GM19240 (cell line): ENCODE measurements at regions not wholly inside any gene's neighbourhood (a gene's known extent, or its start where the extent isn't known, plus 50 kb on each side); places are given as distances from the start of the nearest gene placed in this dataset.

ENCODE experiments used
- DNase-seq: peaks from one replicate; pipeline ENCODE4 v3.0.0; 2011; ENCODE audit warnings: low spot score; ENCODE audit not compliant: insufficient read length

- DNase-seq: no peak
These were observed 137.1 kb upstream of the SMIM23 start for GRCh38 chr5:171648279-171649074.

GRCh38 chr5:171649075-171649401 lies 136.6 kb upstream of the SMIM23 start:
- DNase-seq: no peak

GRCh38 chr5:171650597-171650996 lies 135.0 kb upstream of the SMIM23 start:
- DNase-seq: no peak

- no peak for DNase-seq
These were observed 134.5 kb upstream of the SMIM23 start for GRCh38 chr5:171651102-171651501.

GRCh38 chr5:171654881-171655280 lies 130.7 kb upstream of the SMIM23 start:
- DNase-seq: no peak

- DNase-seq: no peak
These were observed 128.1 kb upstream of the SMIM23 start for GRCh38 chr5:171657473-171657872.

GRCh38 chr5:171659896-171660295 lies 125.7 kb upstream of the SMIM23 start:
- DNase-seq: no peak

GRCh38 chr5:171660434-171660833 lies 125.2 kb upstream of the SMIM23 start:
- no peak for DNase-seq

- DNase-seq: no peak
These were observed 124.5 kb upstream of the SMIM23 start for GRCh38 chr5:171661143-171661542.

GRCh38 chr5:171663311-171664085 lies 122.1 kb upstream of the SMIM23 start:
- no peak for DNase-seq

GRCh38 chr5:171664489-171664888 lies 121.1 kb upstream of the SMIM23 start:
- no peak for DNase-seq

GRCh38 chr5:171666815-171667214 lies 118.8 kb upstream of the SMIM23 start:
- DNase-seq: no peak

GRCh38 chr5:171667341-171668096 lies 118.1 kb upstream of the SMIM23 start:
- no peak for DNase-seq

- DNase-seq: no peak
These were observed 117.6 kb upstream of the SMIM23 start for GRCh38 chr5:171668097-171668412.

- DNase-seq: no peak
These were observed 116.0 kb upstream of the SMIM23 start for GRCh38 chr5:171669571-171669970.

GRCh38 chr5:171672556-171672955 lies 113.1 kb upstream of the SMIM23 start:
- no peak for DNase-seq

- no peak for DNase-seq
These were observed 112.3 kb upstream of the SMIM23 start for GRCh38 chr5:171673328-171673727.

GRCh38 chr5:171673840-171674239 lies 111.8 kb upstream of the SMIM23 start:
- no peak for DNase-seq

- DNase-seq: no peak
These were observed 110.1 kb upstream of the SMIM23 start for GRCh38 chr5:171675511-171675910.

GRCh38 chr5:171676286-171676944 lies 109.2 kb upstream of the SMIM23 start:
- DNase-seq: no peak

GRCh38 chr5:171678646-171679045 lies 107.0 kb upstream of the SMIM23 start:
- DNase-seq: no peak

- DNase-seq: no peak
These were observed 105.1 kb upstream of the SMIM23 start for GRCh38 chr5:171680485-171680884.
